ENCODE measurements at regions not wholly inside any gene's neighbourhood (a gene's known extent, or its start where the extent isn't known, plus 50 kb on each side); places are given as distances from the start of the nearest gene placed in this dataset.

- H3F3A ChIP-seq (ENCODE audit: low read length, unreplicated experiment), result no peaks in the 10 kb centered on the region
- ChIA-PET POLR2A (ENCODE audit: unreplicated experiment) (no interaction called here), CTCF (no interaction called here)
- BruUV-seq (replicated peaks), result no TSS peak
- H3K4me2 ChIP-seq (ENCODE audit: low read length), result no peak overlapping the region
- no peaks in the 10 kb centered on the region for H3K9me3 ChIP-seq (ENCODE audit: low read length)
- TF ChIP-seq EZH2 (IDR thresholded peaks at IDR 0.05; ENCODE audit: low read length, unreplicated experiment) (no peak), EZH2phosphoT487 (IDR thresholded peaks at IDR 0.05; ENCODE audit: borderline replicate concordance, low read length) (no peak), CTCF (conservative IDR thresholded peaks at IDR 0.05; ENCODE audit: low read depth, low read length) (no peak)
- no peaks in the 10 kb centered on the region for H3K4me1 ChIP-seq (ENCODE audit: insufficient read depth, low read length)
- H3K9me2 ChIP-seq (replicated peaks; ENCODE audit: low read length), result no peaks in the 10 kb centered on the region
- no peak for DNase-seq
- no peak overlapping the region for H2AFZ ChIP-seq (ENCODE audit: low read length)
- H3K27ac ChIP-seq (ENCODE audit: low read length), result no peak overlapping the region
- no peaks in the 10 kb centered on the region for H3K27me3 ChIP-seq (ENCODE audit: low read length)
- no peak overlapping the region for H3K4me3 ChIP-seq (ENCODE audit: low read length)
- H3K79me2 ChIP-seq (ENCODE audit: low read length), result no peaks in the 10 kb centered on the region
- H4K20me1 ChIP-seq (ENCODE audit: low read length), result no peaks in the 10 kb centered on the region
- H3K9ac ChIP-seq (ENCODE audit: low read length), result no peak overlapping the region
- intact Hi-C loops (cut with micrococcal nuclease), result no loop called here
- ATAC-seq, result no peak
- no peaks in the 10 kb centered on the region for H3K36me3 ChIP-seq (ENCODE audit: low read depth, low read length)
Observed at GRCh38 chr6:92496527-92496926, 922.8 kb downstream of the EPHA7 start.

GRCh38 chr6:92495242-92495641 is 924.1 kb downstream of the EPHA7 start:
- no peaks in the 10 kb centered on the region for H3K9me3 ChIP-seq (ENCODE audit: low read length)
- H3K27me3 ChIP-seq (ENCODE audit: low read length), result no peaks in the 10 kb centered on the region
- no peak for ATAC-seq
- BruUV-seq (replicated peaks), result no TSS peak
- H3K36me3 ChIP-seq (ENCODE audit: low read depth, low read length), result no peaks in the 10 kb centered on the region
- no peak for TF ChIP-seq EZH2 (IDR thresholded peaks at IDR 0.05; ENCODE audit: low read length, unreplicated experiment)
- POLR2A ChIA-PET (ENCODE audit: unreplicated experiment), result no interaction called here
- H2AFZ ChIP-seq (ENCODE audit: low read length), result no peak overlapping the region
- no peak overlapping the region for H3K4me3 ChIP-seq (ENCODE audit: low read length)
- H3K9me2 ChIP-seq (replicated peaks; ENCODE audit: low read length), result no peaks in the 10 kb centered on the region
- H3K4me1 ChIP-seq (ENCODE audit: insufficient read depth, low read length), result no peaks in the 10 kb centered on the region
- H3K27ac ChIP-seq (ENCODE audit: low read length), result no peak overlapping the region
- no peaks in the 10 kb centered on the region for H3K79me2 ChIP-seq (ENCODE audit: low read length)
- no peak overlapping the region for H3K4me2 ChIP-seq (ENCODE audit: low read length)
- intact Hi-C loops (cut with micrococcal nuclease), result no loop called here
- H4K20me1 ChIP-seq (ENCODE audit: low read length), result no peaks in the 10 kb centered on the region
- no peaks in the 10 kb centered on the region for H3F3A ChIP-seq (ENCODE audit: low read length, unreplicated experiment)
- no peak overlapping the region for H3K9ac ChIP-seq (ENCODE audit: low read length)
- DNase-seq, result no peak
- CTCF ChIA-PET, result no interaction called here

GRCh38 chr6:92485487-92485886 is 933.9 kb downstream of the EPHA7 start:
- H2AFZ ChIP-seq (ENCODE audit: low read length), result no peak overlapping the region
- CTCF ChIA-PET, result no interaction called here
- no peak for TF ChIP-seq EZH2phosphoT487 (IDR thresholded peaks at IDR 0.05; ENCODE audit: borderline replicate concordance, low read length)
- TF ChIP-seq CTCF (conservative IDR thresholded peaks at IDR 0.05; ENCODE audit: low read depth, low read length), result no peak
- TF ChIP-seq EZH2 (IDR thresholded peaks at IDR 0.05; ENCODE audit: low read length, unreplicated experiment), result no peak

More at GRCh38 chr6:92485487-92485886, 933.9 kb downstream of the EPHA7 start:
- intact Hi-C loops (cut with micrococcal nuclease), result no loop called here
- Histone ChIP-seq H3K4me2 (ENCODE audit: low read length) (no peak overlapping the region), H3F3A (ENCODE audit: low read length, unreplicated experiment) (no peaks in the 10 kb centered on the region), H4K20me1 (ENCODE audit: low read length) (no peaks in the 10 kb centered on the region), H3K27me3 (ENCODE audit: low read length) (no peaks in the 10 kb centered on the region), H3K36me3 (ENCODE audit: low read depth, low read length) (no peaks in the 10 kb centered on the region), H3K9me2 (replicated peaks; ENCODE audit: low read length) (no peaks in the 10 kb centered on the region), H3K4me3 (ENCODE audit: low read length) (no peak overlapping the region), H3K9ac (ENCODE audit: low read length) (no peak overlapping the region), H3K27ac (ENCODE audit: low read length) (no peak overlapping the region), H3K4me1 (ENCODE audit: insufficient read depth, low read length) (no peaks in the 10 kb centered on the region), H3K9me3 (ENCODE audit: low read length) (no peaks in the 10 kb centered on the region), H3K79me2 (ENCODE audit: low read length) (no peaks in the 10 kb centered on the region)
- BruUV-seq (replicated peaks), result no TSS peak
- DNase-seq, result no peak
- ATAC-seq, result no peak
- POLR2A ChIA-PET (ENCODE audit: unreplicated experiment), result interaction anchor here (0.6 kb wide), 1 partner anchor 102 kb away, joined by 3 read pairs; no protein-coding TSS in a partner anchor

Data from PC-3 (cell line).